CD4-positive, alpha-beta T cell (primary cell): ENCODE measurements at regions not wholly inside any gene's neighbourhood (a gene's known extent, or its start where the extent isn't known, plus 50 kb on each side); places are given as distances from the start of the nearest gene placed in this dataset.
"Not testable (repeated sequence)": the region's sequence is repeated elsewhere in the genome, so short reads cannot be mapped to it uniquely, and the experiment has no call there.

Source experiments
- ATAC-seq: fragments of 200-7000 bp; cut with Tn5 transposase; one replicate; pipeline ENCODE4 v1.10.0; 2022; ENCODE audit warnings: mild to moderate bottlenecking; ENCODE audit not compliant: poor library complexity
- CTCF ChIA-PET: fragments of 350-600 bp; sonication (Branson Sonifier 250); formaldehyde crosslinking; loops from one replicate; lab custom pipeline; 2021; ENCODE audit warnings: antibody characterized with exemption, inconsistent platforms; lab: Charles Lee
- POLR2A ChIA-PET: fragments of 350-600 bp; sonication (Branson Sonifier 250); formaldehyde crosslinking; loops from one replicate; lab custom pipeline; 2021; ENCODE audit warnings: antibody characterized with exemption, inconsistent platforms; lab: Charles Lee
- DNase-seq, 14 experiments: peaks; one replicate each; pipeline ENCODE4 v3.0.0-alpha.2; 2013 to 2020; ENCODE audit warnings: mixed read lengths in 2 of 14
- H3K27ac ChIP-seq, 2 donors: one replicate each; pipeline versions ENCODE4 v1.5.1 to v1.7.0; 2013; ENCODE audit warnings: low read length in 2 of 2, low read depth in 1 of 2, mild to moderate bottlenecking in 1 of 2
- H3K27me3 ChIP-seq, 2 experiments: 1 replicate in 1 of 2; 2 replicates in 1 of 2; pipeline versions ENCODE4 v1.6.1 to v1.7.0; 2013; ENCODE audit warnings: low read length in 2 of 2, control low read depth in 1 of 2, mild to moderate bottlenecking in 1 of 2, moderate library complexity in 1 of 2; ENCODE audit not compliant: insufficient read depth in 2 of 2, control insufficient read depth in 1 of 2
- H3K36me3 ChIP-seq: one replicate; pipeline ENCODE4 v1.6.1; 2013; ENCODE audit warnings: low read length, control low read depth; ENCODE audit not compliant: insufficient read depth
- H3K4me1 ChIP-seq: one replicate; pipeline ENCODE4 v1.6.1; 2013; ENCODE audit warnings: low read length, control low read depth; ENCODE audit not compliant: insufficient read depth
- H3K4me3 ChIP-seq: one replicate; pipeline ENCODE4 v1.5.1; 2013; ENCODE audit warnings: mild to moderate bottlenecking, low read length, moderate library complexity
- H3K9me3 ChIP-seq, 2 experiments: 1 replicate in 1 of 2; 2 replicates in 1 of 2; pipeline versions ENCODE4 v1.6.1 to v1.7.0; 2013; ENCODE audit warnings: low read length in 2 of 2, mild to moderate bottlenecking in 2 of 2, control low read depth in 1 of 2, moderate library complexity in 1 of 2; ENCODE audit not compliant: control insufficient read depth in 1 of 2, insufficient read depth in 1 of 2
- H3K27ac Mint-ChIP-seq: one replicate; pipeline ENCODE4 v1.8.0; 2020; ENCODE audit warnings: mixed read lengths
- H3K27me3 Mint-ChIP-seq: one replicate; pipeline ENCODE4 v1.8.0; 2021; ENCODE audit warnings: mixed read lengths
- H3K36me3 Mint-ChIP-seq: one replicate; pipeline ENCODE4 v1.8.0; 2021; ENCODE audit warnings: low read depth, mixed read lengths
- H3K4me1 Mint-ChIP-seq: one replicate; pipeline ENCODE4 v1.8.0; 2021; ENCODE audit warnings: low read depth, mixed read lengths
- H3K4me3 Mint-ChIP-seq: one replicate; pipeline ENCODE4 v1.8.0; 2020; ENCODE audit warnings: mild to moderate bottlenecking, mixed read lengths
- H3K9me3 Mint-ChIP-seq: one replicate; pipeline ENCODE4 v1.8.0; 2020; ENCODE audit warnings: mixed read lengths
- intact Hi-C, 2 experiments: fragments of 100-400 bp; cut with DNase I in 1 of 2; cut with micrococcal nuclease in 1 of 2; formaldehyde crosslinking; loops; one replicate each; pipeline versions ENCODE4 v1.15.1 to v1.9.0; 2023 to 2025; cut with DNase I, micrococcal nuclease
- TF ChIP-seq, protein P1 (sequence below): fragments of 200-600 bp; IDR thresholded peaks from one replicate; pipeline ENCODE4 v1.8.0; 2022; ENCODE audit warnings: antibody characterized with exemption, mild to moderate bottlenecking

GRCh38 chr6:43927532-43928210, 157.7 kb downstream of the VEGFA start:
- intact Hi-C loops = no loop called here
- peaks cover 44% of the 10 kb centered on the region for H3K4me1 Mint-ChIP-seq
- H3K4me3 Mint-ChIP-seq = no peak overlapping the region
- Histone ChIP-seq H3K27me3 (no peaks in the 10 kb centered on the region), H3K4me3 (no peak overlapping the region), H3K4me1 (peaks cover 22% of the 10 kb centered on the region), H3K9me3 (no peaks in the 10 kb centered on the region), H3K27ac (no peak overlapping the region), H3K36me3 (no peaks in the 10 kb centered on the region)
- TF ChIP-seq, protein P1, sequence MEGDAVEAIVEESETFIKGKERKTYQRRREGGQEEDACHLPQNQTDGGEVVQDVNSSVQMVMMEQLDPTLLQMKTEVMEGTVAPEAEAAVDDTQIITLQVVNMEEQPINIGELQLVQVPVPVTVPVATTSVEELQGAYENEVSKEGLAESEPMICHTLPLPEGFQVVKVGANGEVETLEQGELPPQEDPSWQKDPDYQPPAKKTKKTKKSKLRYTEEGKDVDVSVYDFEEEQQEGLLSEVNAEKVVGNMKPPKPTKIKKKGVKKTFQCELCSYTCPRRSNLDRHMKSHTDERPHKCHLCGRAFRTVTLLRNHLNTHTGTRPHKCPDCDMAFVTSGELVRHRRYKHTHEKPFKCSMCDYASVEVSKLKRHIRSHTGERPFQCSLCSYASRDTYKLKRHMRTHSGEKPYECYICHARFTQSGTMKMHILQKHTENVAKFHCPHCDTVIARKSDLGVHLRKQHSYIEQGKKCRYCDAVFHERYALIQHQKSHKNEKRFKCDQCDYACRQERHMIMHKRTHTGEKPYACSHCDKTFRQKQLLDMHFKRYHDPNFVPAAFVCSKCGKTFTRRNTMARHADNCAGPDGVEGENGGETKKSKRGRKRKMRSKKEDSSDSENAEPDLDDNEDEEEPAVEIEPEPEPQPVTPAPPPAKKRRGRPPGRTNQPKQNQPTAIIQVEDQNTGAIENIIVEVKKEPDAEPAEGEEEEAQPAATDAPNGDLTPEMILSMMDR = no peak
- CTCF ChIA-PET = no interaction called here
- H3K36me3 Mint-ChIP-seq = no peaks in the 10 kb centered on the region
- no peaks in the 10 kb centered on the region for H3K27me3 Mint-ChIP-seq
- POLR2A ChIA-PET = no interaction called here
- H3K9me3 Mint-ChIP-seq = no peaks in the 10 kb centered on the region
- no peak overlapping the region for H3K27ac Mint-ChIP-seq
- ATAC-seq (no peak), DNase-seq (peak in 2 of 14 experiments; percentile 17 to 40)

GRCh38 chr6:43926634-43927531, 156.9 kb downstream of the VEGFA start:
- H3K36me3 ChIP-seq = no peaks in the 10 kb centered on the region
- no peak overlapping the region for H3K27ac Mint-ChIP-seq
- DNase-seq = peak in 1 of 14 experiments; percentile 33
- no peaks in the 10 kb centered on the region for H3K36me3 Mint-ChIP-seq
- POLR2A ChIA-PET = no interaction called here
- ATAC-seq = no peak
- no peaks in the 10 kb centered on the region for H3K9me3 ChIP-seq
- H3K9me3 Mint-ChIP-seq = no peaks in the 10 kb centered on the region
- H3K4me3 ChIP-seq = no peak overlapping the region
- intact Hi-C loops = no loop called here
- peaks cover 26% of the 10 kb centered on the region for H3K4me1 ChIP-seq
- H3K27me3 Mint-ChIP-seq = no peaks in the 10 kb centered on the region
- no peaks in the 10 kb centered on the region for H3K27me3 ChIP-seq
- CTCF ChIA-PET = no interaction called here
- TF ChIP-seq, protein P1 = no peak
- no peak overlapping the region for H3K4me3 Mint-ChIP-seq
- peaks cover 44% of the 10 kb centered on the region for H3K4me1 Mint-ChIP-seq
- H3K27ac ChIP-seq = no peak overlapping the region

DNA sequence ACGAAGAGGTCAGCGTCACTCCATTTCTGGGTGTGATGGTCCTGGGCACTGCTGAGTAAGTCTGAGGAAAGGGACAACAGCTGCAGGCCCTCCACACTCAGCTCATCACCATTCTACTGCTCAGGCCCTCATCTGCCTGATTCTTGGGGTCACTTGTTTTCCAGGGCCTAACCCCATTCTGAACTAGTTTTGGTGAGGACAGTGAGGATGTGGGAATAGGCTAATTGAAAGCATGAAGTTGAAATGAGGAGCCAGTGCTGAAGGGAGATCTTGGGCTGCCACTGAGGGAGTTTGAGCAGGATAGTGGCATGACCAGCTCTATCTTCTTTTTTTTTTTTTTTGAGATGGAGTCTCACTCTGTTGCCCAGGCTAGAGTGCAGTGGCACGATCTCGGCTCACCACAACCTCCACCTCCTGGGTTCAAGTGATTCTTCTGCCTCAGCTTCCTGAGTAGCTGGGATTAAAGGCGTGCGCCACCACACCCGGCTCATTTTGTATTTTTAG, 155.7 kb downstream of the VEGFA start:
- H3K27ac ChIP-seq, CTCF ChIA-PET, H3K36me3 Mint-ChIP-seq, H3K9me3 ChIP-seq, H3K36me3 ChIP-seq, H3K27me3 Mint-ChIP-seq, H3K4me3 ChIP-seq, ATAC-seq, H3K9me3 Mint-ChIP-seq, POLR2A ChIA-PET, H3K4me3 Mint-ChIP-seq, intact Hi-C loops, DNase-seq, H3K27me3 ChIP-seq: not testable (repeated sequence)
- H3K4me1 Mint-ChIP-seq = peaks cover 44% of the 10 kb centered on the region
- H3K4me1 ChIP-seq = peaks cover 26% of the 10 kb centered on the region
- H3K27ac Mint-ChIP-seq = peak overlapping the region; percentile 4
